Mesenchymal stem cell (in vitro differentiated cells and primary cell): ENCODE measurements at regions not wholly inside any gene's neighbourhood (a gene's known extent, or its start where the extent isn't known, plus 50 kb on each side); places are given as distances from the start of the nearest gene placed in this dataset.
A peak's percentile ranks its signal among the peaks of the same experiment; 100 is the strongest.

Source experiments
- DNase-seq: peaks from one replicate; pipeline ENCODE4 v3.0.0-alpha.2; 2013
- H2AFZ ChIP-seq: one replicate; pipeline ENCODE4 v1.6.1; 2013; ENCODE audit warnings: low read depth, mild to moderate bottlenecking, control low read depth, inconsistent platforms, low read length, moderate library complexity
- H2AK5ac ChIP-seq: 2 replicates; pipeline ENCODE4 v1.6.1; 2013; ENCODE audit warnings: low read length, moderate library complexity, mild to moderate bottlenecking, inconsistent platforms; ENCODE audit not compliant: severe bottlenecking
- H2BK120ac ChIP-seq: one replicate; pipeline ENCODE4 v1.6.1; 2013; ENCODE audit warnings: low read depth, mild to moderate bottlenecking, inconsistent platforms, low read length, moderate library complexity
- H2BK12ac ChIP-seq, 2 experiments: one replicate each; pipeline ENCODE4 v1.6.1; 2013; ENCODE audit warnings: inconsistent platforms in 2 of 2, low read length in 2 of 2, mild to moderate bottlenecking in 2 of 2, moderate library complexity in 2 of 2, control low read depth in 1 of 2
- H2BK15ac ChIP-seq: one replicate; pipeline ENCODE4 v1.6.1; 2013; ENCODE audit warnings: mild to moderate bottlenecking, low read depth, inconsistent platforms; ENCODE audit not compliant: poor library complexity, severe bottlenecking
- H2BK5ac ChIP-seq: 2 replicates; pipeline ENCODE4 v1.6.1; 2013; ENCODE audit warnings: low read depth, mild to moderate bottlenecking, low read length, control low read depth, inconsistent platforms; ENCODE audit not compliant: poor library complexity, severe bottlenecking
- H3K14ac ChIP-seq, 2 experiments: one replicate each; pipeline ENCODE4 v1.6.1; 2013; ENCODE audit warnings: inconsistent platforms in 2 of 2, low read length in 2 of 2, control low read depth in 1 of 2, mild to moderate bottlenecking in 1 of 2, moderate library complexity in 1 of 2
- H3K18ac ChIP-seq, 2 experiments: one replicate each; pipeline ENCODE4 v1.6.1; 2013; ENCODE audit warnings: inconsistent platforms in 2 of 2, low read length in 2 of 2, control low read depth in 1 of 2, low read depth in 1 of 2, mild to moderate bottlenecking in 1 of 2
- H3K23ac ChIP-seq, 2 experiments: one replicate each; pipeline ENCODE4 v1.6.1; 2013; ENCODE audit warnings: inconsistent platforms in 2 of 2, low read length in 2 of 2, mild to moderate bottlenecking in 2 of 2, moderate library complexity in 2 of 2, control low read depth in 1 of 2
- H3K27ac ChIP-seq: 2 replicates; pipeline ENCODE4 v1.5.1; 2013; ENCODE audit warnings: mild to moderate bottlenecking, moderate library complexity, low read length, control low read depth, inconsistent platforms; ENCODE audit not compliant: poor library complexity, severe bottlenecking
- H3K27me3 ChIP-seq, 2 experiments: 2 replicates each; pipeline versions ENCODE4 v1.6.1 to v1.7.0; 2013; ENCODE audit warnings: low read length in 2 of 2, mild to moderate bottlenecking in 2 of 2, moderate library complexity in 2 of 2, control low read depth in 1 of 2, inconsistent platforms in 1 of 2; ENCODE audit not compliant: control insufficient read depth in 1 of 2, insufficient read depth in 1 of 2
- H3K36me3 ChIP-seq, 2 experiments: 2 replicates each; pipeline versions ENCODE4 v1.6.1 to v1.7.0; 2013; ENCODE audit warnings: low read length in 2 of 2, control low read depth in 1 of 2, inconsistent platforms in 1 of 2, low read depth in 1 of 2, mild to moderate bottlenecking in 1 of 2; ENCODE audit not compliant: insufficient read depth in 2 of 2, control insufficient read depth in 1 of 2
- H3K4ac ChIP-seq, 2 experiments: one replicate each; pipeline ENCODE4 v1.6.1; 2013; ENCODE audit warnings: inconsistent platforms in 2 of 2, low read length in 2 of 2, mild to moderate bottlenecking in 2 of 2, moderate library complexity in 2 of 2, control low read depth in 1 of 2, low read depth in 1 of 2
- H3K4me1 ChIP-seq: 2 replicates; pipeline ENCODE4 v1.6.1; 2013; ENCODE audit warnings: low read depth, low read length, control low read depth; ENCODE audit not compliant: control insufficient read depth, insufficient read depth
- H3K4me2 ChIP-seq: 2 replicates; pipeline ENCODE4 v1.6.1; 2013; ENCODE audit warnings: low read length, mild to moderate bottlenecking, inconsistent platforms; ENCODE audit not compliant: poor library complexity, severe bottlenecking
- H3K4me3 ChIP-seq, 2 experiments: 2 replicates each; pipeline versions ENCODE4 v1.5.1 to v1.7.0; 2013; ENCODE audit warnings: low read length in 2 of 2, mild to moderate bottlenecking in 2 of 2, control low read depth in 1 of 2, low read depth in 1 of 2; ENCODE audit not compliant: insufficient read depth in 1 of 2
- H3K79me1 ChIP-seq: replicated peaks from 2 replicates; pipeline ENCODE4 v1.6.1; 2013; ENCODE audit warnings: mild to moderate bottlenecking, control low read depth, low read length, inconsistent platforms; ENCODE audit not compliant: poor library complexity, severe bottlenecking
- H3K9ac ChIP-seq: 2 replicates; pipeline ENCODE4 v1.7.0; 2013; ENCODE audit warnings: mild to moderate bottlenecking, low read length, moderate library complexity
- H3K9me3 ChIP-seq: 2 replicates; pipeline ENCODE4 v1.7.0; 2013; ENCODE audit warnings: mild to moderate bottlenecking, low read length; ENCODE audit not compliant: control insufficient read depth
- H4K8ac ChIP-seq: one replicate; pipeline ENCODE4 v1.6.1; 2013; ENCODE audit warnings: inconsistent platforms, mild to moderate bottlenecking, low read length, moderate library complexity
- H4K91ac ChIP-seq: one replicate; pipeline ENCODE4 v1.6.1; 2013; ENCODE audit warnings: mild to moderate bottlenecking, low read length, inconsistent platforms
- WGBS: methylation state at CpG from one replicate; pipeline ENCODE4 v1.1.7; 2013; ENCODE audit warnings: mixed read lengths; 5-methylcytosine and 5-hydroxymethylcytosine counted together

DNA sequence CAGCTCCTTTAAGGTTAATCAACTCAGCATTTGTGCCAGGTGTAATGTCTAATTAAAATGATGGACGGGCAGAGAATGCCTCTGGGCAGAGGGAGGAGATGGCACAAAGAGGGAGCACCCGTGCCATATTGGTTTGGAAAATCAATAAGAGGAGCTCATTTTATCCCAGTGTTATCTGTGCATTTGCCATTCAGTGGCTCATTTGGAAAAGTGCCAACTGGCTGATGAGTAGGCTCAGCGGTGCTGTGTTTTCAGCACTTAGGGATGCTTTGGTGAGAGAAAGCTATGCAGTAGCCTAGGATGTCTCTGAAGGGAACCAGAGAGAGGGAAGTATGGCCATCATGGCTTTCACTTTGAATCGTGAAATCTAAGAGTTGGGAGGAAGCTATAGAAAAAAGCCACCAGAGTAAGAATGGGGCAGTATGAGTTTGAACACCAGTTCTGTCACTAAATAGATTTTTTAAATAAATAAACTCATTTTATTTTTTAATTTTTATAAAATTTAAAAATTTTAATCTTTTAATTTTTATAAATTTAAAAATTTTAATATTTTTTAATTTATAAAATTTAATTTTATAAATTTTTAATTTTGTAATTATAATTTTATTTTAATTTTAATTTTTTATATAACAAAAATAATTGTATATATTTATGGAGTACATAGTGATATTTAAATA, 472.8 kb downstream of the BRINP1 start:
- Histone ChIP-seq H3K27ac (no peak overlapping the region), H4K91ac (no peak overlapping the region), H2BK15ac (no peak overlapping the region), H3K27me3 (no peaks in the 10 kb centered on the region), H2BK120ac (no peak overlapping the region), H3K4me2 (no peak overlapping the region), H2BK12ac (no peak overlapping the region), H3K9me3 (no peaks in the 10 kb centered on the region), H3K14ac (no peak overlapping the region), H3K79me1 (no peaks in the 10 kb centered on the region), H3K4me3 (no peak overlapping the region), H3K18ac (no peak overlapping the region), H3K4me1 (no peaks in the 10 kb centered on the region), H2BK5ac (no peak overlapping the region), H4K8ac (no peak overlapping the region), H2AK5ac (no peak overlapping the region), H3K36me3 (no peaks in the 10 kb centered on the region), H3K4ac (no peak overlapping the region), H2AFZ (no peak overlapping the region), H3K23ac (no peak overlapping the region), H3K9ac (no peak overlapping the region)
- no peak for DNase-seq
- 89% methylated on average over 4 of the region's 4 CpGs for WGBS

DNA sequence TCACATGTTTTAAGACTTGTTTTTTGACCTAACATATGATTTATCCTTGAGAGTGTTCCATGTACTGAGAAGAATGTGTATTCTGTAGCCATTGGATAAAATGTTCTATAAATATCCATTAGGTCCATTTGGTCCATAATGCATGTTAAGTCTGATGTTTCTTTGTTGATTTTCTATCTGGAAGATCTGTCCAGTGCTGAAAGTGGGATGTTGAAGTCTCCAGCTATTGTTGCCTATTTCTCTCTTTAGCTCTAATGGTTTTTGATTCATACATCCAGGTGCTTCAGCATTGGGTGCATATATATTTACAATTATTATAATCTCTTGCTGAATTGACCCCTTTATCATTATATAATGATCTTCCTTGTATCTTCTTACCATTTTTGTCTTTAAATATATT, 451.1 kb downstream of the BRINP1 start:
- no peak overlapping the region for H4K91ac ChIP-seq
- H2BK120ac ChIP-seq: no peak overlapping the region
- H3K79me1 ChIP-seq: no peaks in the 10 kb centered on the region
- no peak overlapping the region for H4K8ac ChIP-seq
- DNase-seq: no peak
- H3K23ac ChIP-seq: no peak overlapping the region
- no peak overlapping the region for H2BK12ac ChIP-seq
- H2BK5ac ChIP-seq: no peak overlapping the region
- no peak overlapping the region for H3K18ac ChIP-seq
- no peaks in the 10 kb centered on the region for H3K27me3 ChIP-seq
- H3K36me3 ChIP-seq: no peaks in the 10 kb centered on the region
- no peak overlapping the region for H2AK5ac ChIP-seq
- no peak overlapping the region for H3K4ac ChIP-seq
- H3K27ac ChIP-seq: no peak overlapping the region
- no peaks in the 10 kb centered on the region for H3K4me1 ChIP-seq
- no peak overlapping the region for H2BK15ac ChIP-seq
- H3K4me3 ChIP-seq: no peak overlapping the region
- H2AFZ ChIP-seq: no peak overlapping the region
- no peak overlapping the region for H3K4me2 ChIP-seq
- no peak overlapping the region for H3K14ac ChIP-seq
- peaks cover 3% of the 10 kb centered on the region for H3K9me3 ChIP-seq
- no peak overlapping the region for H3K9ac ChIP-seq

DNA sequence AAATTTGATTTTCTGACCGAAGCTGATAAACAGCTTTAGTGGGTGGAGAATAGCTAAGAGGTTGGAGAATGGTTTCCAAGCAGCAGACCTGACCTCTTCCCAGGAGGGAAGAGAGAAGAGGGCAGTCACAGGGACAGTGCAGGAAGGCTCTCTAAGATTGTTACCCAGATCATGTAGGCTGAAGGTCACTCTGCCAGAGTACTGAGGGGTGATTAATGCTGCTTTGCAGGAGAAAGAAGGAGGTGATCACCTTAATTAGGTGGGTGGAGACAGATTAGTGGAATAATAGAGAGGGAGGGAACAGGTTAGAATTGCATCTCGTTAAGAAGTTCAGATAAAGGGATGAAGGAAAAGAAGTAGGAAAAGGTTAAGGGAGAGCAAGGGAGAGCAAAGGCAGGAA, 440.5 kb downstream of the BRINP1 start:
- WGBS: 63% methylated on average over 2 of the region's 2 CpGs
- Histone ChIP-seq H3K79me1 (no peaks in the 10 kb centered on the region), H3K4me2 (no peak overlapping the region)

DNA sequence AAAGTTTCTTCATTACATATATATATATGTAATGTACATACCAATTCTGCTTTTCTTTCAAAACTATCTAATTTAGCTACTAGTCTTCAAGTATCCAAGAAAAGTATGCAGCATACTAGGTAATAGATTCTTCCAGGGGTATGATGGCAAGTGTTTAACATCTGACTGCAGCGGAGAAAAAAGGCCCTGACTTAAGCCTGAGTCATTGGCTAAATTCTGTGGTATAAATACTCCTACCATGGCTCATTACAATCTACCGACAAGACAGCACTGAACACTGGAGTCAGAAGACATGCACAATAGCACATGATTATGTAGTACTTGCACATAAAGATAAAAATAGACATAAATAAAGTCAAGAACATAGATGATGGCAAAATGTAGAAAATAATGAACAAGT, 439.9 kb downstream of the BRINP1 start:
- Histone ChIP-seq H3K79me1 (no peaks in the 10 kb centered on the region), H2AFZ (no peak overlapping the region), H3K14ac (no peak overlapping the region), H3K4me3 (no peak overlapping the region), H3K36me3 (no peaks in the 10 kb centered on the region), H3K4me2 (no peak overlapping the region), H2BK120ac (no peak overlapping the region), H3K4ac (no peak overlapping the region), H3K27me3 (no peaks in the 10 kb centered on the region), H4K91ac (no peak overlapping the region), H3K18ac (no peak overlapping the region), H2BK5ac (no peak overlapping the region), H4K8ac (no peak overlapping the region), H3K23ac (no peak overlapping the region), H3K9me3 (no peaks in the 10 kb centered on the region), H3K27ac (no peak overlapping the region), H3K9ac (peak overlapping the region; percentile 33), H3K4me1 (peaks cover 4% of the 10 kb centered on the region), H2BK15ac (no peak overlapping the region), H2AK5ac (no peak overlapping the region), H2BK12ac (no peak overlapping the region)
- peak; percentile 72 for DNase-seq
- 0% methylated on average over 1 of the region's 2 CpGs for WGBS

More for the DNA sequence above, 440.5 kb downstream of the BRINP1 start:
- Histone ChIP-seq H3K9ac (no peak overlapping the region), H3K14ac (no peak overlapping the region), H3K4ac (no peak overlapping the region), H3K18ac (no peak overlapping the region), H3K36me3 (no peaks in the 10 kb centered on the region), H4K8ac (no peak overlapping the region), H2BK120ac (no peak overlapping the region), H3K9me3 (no peaks in the 10 kb centered on the region), H2BK12ac (no peak overlapping the region), H3K23ac (no peak overlapping the region), H2BK5ac (no peak overlapping the region), H4K91ac (no peak overlapping the region), H3K27ac (peak overlapping the region; percentile 31), H2AK5ac (peak overlapping the region; percentile 1), H3K4me3 (no peak overlapping the region), H3K4me1 (peaks cover 4% of the 10 kb centered on the region), H2BK15ac (no peak overlapping the region), H2AFZ (no peak overlapping the region), H3K27me3 (no peaks in the 10 kb centered on the region)
- no peak for DNase-seq
